ENCODE measurements at regions not wholly inside any gene's neighbourhood (a gene's known extent, or its start where the extent isn't known, plus 50 kb on each side); places are given as distances from the start of the nearest gene placed in this dataset.

DNA sequence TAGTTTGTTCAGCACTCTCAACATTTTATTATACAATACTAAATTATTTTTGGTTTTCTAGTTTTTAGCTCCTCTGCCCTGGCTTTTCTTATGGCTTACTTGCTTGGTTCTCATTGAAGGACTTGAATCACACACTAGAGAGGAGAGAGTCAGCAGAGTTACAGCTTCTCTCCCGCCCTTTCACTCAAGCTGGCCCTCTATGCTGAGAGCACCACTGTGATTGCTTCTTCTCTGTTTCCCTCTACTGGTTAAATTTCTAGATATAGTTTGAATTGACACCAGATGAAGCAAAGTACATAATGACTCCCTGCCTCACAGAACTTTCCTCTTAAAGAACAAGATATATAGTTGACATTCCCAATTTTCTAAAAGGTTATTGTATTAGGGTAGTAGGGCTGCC lies 767.3 kb upstream of the SORCS1 start:
- TF ChIP-seq, protein P1, sequence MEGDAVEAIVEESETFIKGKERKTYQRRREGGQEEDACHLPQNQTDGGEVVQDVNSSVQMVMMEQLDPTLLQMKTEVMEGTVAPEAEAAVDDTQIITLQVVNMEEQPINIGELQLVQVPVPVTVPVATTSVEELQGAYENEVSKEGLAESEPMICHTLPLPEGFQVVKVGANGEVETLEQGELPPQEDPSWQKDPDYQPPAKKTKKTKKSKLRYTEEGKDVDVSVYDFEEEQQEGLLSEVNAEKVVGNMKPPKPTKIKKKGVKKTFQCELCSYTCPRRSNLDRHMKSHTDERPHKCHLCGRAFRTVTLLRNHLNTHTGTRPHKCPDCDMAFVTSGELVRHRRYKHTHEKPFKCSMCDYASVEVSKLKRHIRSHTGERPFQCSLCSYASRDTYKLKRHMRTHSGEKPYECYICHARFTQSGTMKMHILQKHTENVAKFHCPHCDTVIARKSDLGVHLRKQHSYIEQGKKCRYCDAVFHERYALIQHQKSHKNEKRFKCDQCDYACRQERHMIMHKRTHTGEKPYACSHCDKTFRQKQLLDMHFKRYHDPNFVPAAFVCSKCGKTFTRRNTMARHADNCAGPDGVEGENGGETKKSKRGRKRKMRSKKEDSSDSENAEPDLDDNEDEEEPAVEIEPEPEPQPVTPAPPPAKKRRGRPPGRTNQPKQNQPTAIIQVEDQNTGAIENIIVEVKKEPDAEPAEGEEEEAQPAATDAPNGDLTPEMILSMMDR (conservative IDR thresholded peaks at IDR 0.05; ENCODE audit: low read length): no peak
- no peak for TF ChIP-seq EZH2phosphoT487 (IDR thresholded peaks at IDR 0.05; ENCODE audit: borderline replicate concordance)

Measured in Loucy (cell line).